Islet of Langerhans (tissue), 1 donor: ENCODE measurements at regions not wholly inside any gene's neighbourhood (a gene's known extent, or its start where the extent isn't known, plus 50 kb on each side); places are given as distances from the start of the nearest gene placed in this dataset.
A peak's percentile ranks its signal among the peaks of the same experiment; 100 is the strongest.

Source experiments
- FAIRE-seq: peaks from one replicate; lab custom pipeline; 2011; peaks lifted over from hg19 to GRCh38; lab: Jason Lieb, UNC

- no peak for FAIRE-seq
Measured at GRCh38 chr1:4951601-4952000, 297.2 kb downstream of the AJAP1 start.

GRCh38 chr1:4946343-4946742 is 291.9 kb downstream of the AJAP1 start:
- no peak for FAIRE-seq

GRCh38 chr1:4944911-4945310 is 290.5 kb downstream of the AJAP1 start:
- no peak for FAIRE-seq

- FAIRE-seq = no peak
Measured at GRCh38 chr1:4944072-4944471, 289.7 kb downstream of the AJAP1 start.

GRCh38 chr1:4939266-4939665 is 284.9 kb downstream of the AJAP1 start:
- no peak for FAIRE-seq

GRCh38 chr1:4937876-4938534 is 283.6 kb downstream of the AJAP1 start:
- FAIRE-seq = no peak

- FAIRE-seq = no peak
Measured at GRCh38 chr1:4935807-4936206, 281.4 kb downstream of the AJAP1 start.

- FAIRE-seq = no peak
Measured at GRCh38 chr1:4933232-4933631, 278.8 kb downstream of the AJAP1 start.

- no peak for FAIRE-seq
Measured at GRCh38 chr1:4932311-4933030, 278.1 kb downstream of the AJAP1 start.

GRCh38 chr1:4931486-4931885 is 277.1 kb downstream of the AJAP1 start:
- no peak for FAIRE-seq

GRCh38 chr1:4928186-4928585 is 273.8 kb downstream of the AJAP1 start:
- FAIRE-seq = no peak

GRCh38 chr1:4924356-4924755 is 269.9 kb downstream of the AJAP1 start:
- FAIRE-seq = no peak

- no peak for FAIRE-seq
Measured at GRCh38 chr1:4916610-4917009, 262.2 kb downstream of the AJAP1 start.

GRCh38 chr1:4915154-4915553 is 260.7 kb downstream of the AJAP1 start:
- no peak for FAIRE-seq

GRCh38 chr1:4908486-4908885 is 254.1 kb downstream of the AJAP1 start:
- no peak for FAIRE-seq

GRCh38 chr1:4894566-4894965 is 240.2 kb downstream of the AJAP1 start:
- FAIRE-seq = no peak

GRCh38 chr1:4880626-4881025 is 226.2 kb downstream of the AJAP1 start:
- no peak for FAIRE-seq

- no peak for FAIRE-seq
Measured at GRCh38 chr1:4877426-4877825, 223.0 kb downstream of the AJAP1 start.

- FAIRE-seq = no peak
Measured at GRCh38 chr1:4871373-4871772, 217.0 kb downstream of the AJAP1 start.

GRCh38 chr1:4868521-4868920 is 214.1 kb downstream of the AJAP1 start:
- FAIRE-seq = no peak

GRCh38 chr1:4856396-4856795 is 202.0 kb downstream of the AJAP1 start:
- no peak for FAIRE-seq

GRCh38 chr1:4854367-4854766 is 200.0 kb downstream of the AJAP1 start:
- no peak for FAIRE-seq

GRCh38 chr1:4853904-4854303 is 199.5 kb downstream of the AJAP1 start:
- peak; percentile 97 for FAIRE-seq

- no peak for FAIRE-seq
Measured at GRCh38 chr1:4851385-4852065, 197.1 kb downstream of the AJAP1 start.
